KMS-11 (cell line): ENCODE measurements at regions not wholly inside any gene's neighbourhood (a gene's known extent, or its start where the extent isn't known, plus 50 kb on each side); places are given as distances from the start of the nearest gene placed in this dataset.

ENCODE experiments used
- H2AFZ ChIP-seq: fragments of 200-600 bp; sonication (generic); 2 replicates; pipeline ENCODE4 v1.6.1; 2016; ENCODE audit warnings: antibody characterized with exemption, mixed run types, low read depth
- H3K27ac ChIP-seq: fragments of 200-600 bp; sonication (generic); 2 replicates; pipeline ENCODE4 v1.6.1; 2016; ENCODE audit warnings: mild to moderate bottlenecking, mixed run types
- H3K27me3 ChIP-seq: fragments of 200-600 bp; sonication (generic); 2 replicates; pipeline ENCODE4 v1.6.1; 2017; ENCODE audit warnings: mild to moderate bottlenecking, low read depth, mixed run types, moderate library complexity; ENCODE audit not compliant: insufficient read depth
- H3K36me3 ChIP-seq: fragments of 200-600 bp; sonication (generic); 2 replicates; pipeline ENCODE4 v1.6.1; 2017; ENCODE audit warnings: mild to moderate bottlenecking, mixed run types; ENCODE audit not compliant: insufficient read depth
- H3K4me1 ChIP-seq: fragments of 200-600 bp; sonication (generic); 2 replicates; pipeline ENCODE4 v1.6.1; 2016; ENCODE audit warnings: mild to moderate bottlenecking, low read depth, mixed run types; ENCODE audit not compliant: poor library complexity, severe bottlenecking
- H3K4me2 ChIP-seq: fragments of 200-600 bp; sonication (generic); 2 replicates; pipeline ENCODE4 v1.7.0; 2016; ENCODE audit warnings: mild to moderate bottlenecking, mixed run types
- H3K4me3 ChIP-seq: fragments of 200-600 bp; sonication (generic); IDR thresholded peaks from 2 replicates; pipeline ENCODE4 v1.6.1; 2017; ENCODE audit warnings: low read depth, low read length, mixed read lengths; ENCODE audit not compliant: insufficient read depth
- H3K79me2 ChIP-seq: fragments of 200-600 bp; sonication (generic); 2 replicates; pipeline ENCODE4 v1.6.1; 2016; ENCODE audit warnings: low read depth, mixed run types; ENCODE audit not compliant: insufficient read depth
- H3K9ac ChIP-seq: fragments of 200-600 bp; sonication (generic); 2 replicates; pipeline ENCODE4 v1.6.1; 2016; ENCODE audit warnings: mild to moderate bottlenecking, mixed run types
- H4K20me1 ChIP-seq: fragments of 200-600 bp; sonication (generic); 2 replicates; pipeline ENCODE4 v1.6.1; 2016; ENCODE audit warnings: mild to moderate bottlenecking, mixed run types; ENCODE audit not compliant: insufficient read depth
- TF ChIP-seq, protein P1 (sequence below): fragments of 200-600 bp; sonication (generic); conservative IDR thresholded peaks from 2 replicates; pipeline ENCODE4 v1.6.1; 2017; ENCODE audit warnings: low read depth, mild to moderate bottlenecking, antibody characterized with exemption, low read length, moderate library complexity, mixed read lengths

DNA sequence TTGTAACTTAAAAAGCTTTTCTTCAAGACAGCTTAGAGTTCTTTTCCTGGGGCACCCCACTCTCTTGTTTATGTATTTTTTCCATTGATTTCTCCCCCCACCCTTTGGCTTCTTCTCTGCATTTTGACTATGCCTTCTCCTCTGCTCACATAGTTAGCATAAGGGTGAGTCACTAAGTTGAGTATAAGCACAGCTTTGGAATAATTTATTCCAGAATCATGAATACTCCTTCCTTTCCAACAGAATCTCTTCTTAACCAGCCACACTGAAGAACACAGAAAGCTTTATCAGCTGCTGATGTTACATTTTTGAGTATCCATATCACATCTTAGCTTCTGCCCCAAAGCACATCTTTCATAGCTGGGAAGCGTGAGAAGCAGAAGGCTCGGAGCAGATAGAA lies 449.5 kb upstream of the MKI67 start:
- TF ChIP-seq, protein P1, sequence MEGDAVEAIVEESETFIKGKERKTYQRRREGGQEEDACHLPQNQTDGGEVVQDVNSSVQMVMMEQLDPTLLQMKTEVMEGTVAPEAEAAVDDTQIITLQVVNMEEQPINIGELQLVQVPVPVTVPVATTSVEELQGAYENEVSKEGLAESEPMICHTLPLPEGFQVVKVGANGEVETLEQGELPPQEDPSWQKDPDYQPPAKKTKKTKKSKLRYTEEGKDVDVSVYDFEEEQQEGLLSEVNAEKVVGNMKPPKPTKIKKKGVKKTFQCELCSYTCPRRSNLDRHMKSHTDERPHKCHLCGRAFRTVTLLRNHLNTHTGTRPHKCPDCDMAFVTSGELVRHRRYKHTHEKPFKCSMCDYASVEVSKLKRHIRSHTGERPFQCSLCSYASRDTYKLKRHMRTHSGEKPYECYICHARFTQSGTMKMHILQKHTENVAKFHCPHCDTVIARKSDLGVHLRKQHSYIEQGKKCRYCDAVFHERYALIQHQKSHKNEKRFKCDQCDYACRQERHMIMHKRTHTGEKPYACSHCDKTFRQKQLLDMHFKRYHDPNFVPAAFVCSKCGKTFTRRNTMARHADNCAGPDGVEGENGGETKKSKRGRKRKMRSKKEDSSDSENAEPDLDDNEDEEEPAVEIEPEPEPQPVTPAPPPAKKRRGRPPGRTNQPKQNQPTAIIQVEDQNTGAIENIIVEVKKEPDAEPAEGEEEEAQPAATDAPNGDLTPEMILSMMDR = no peak
- no peak overlapping the region for H3K27ac ChIP-seq
- H3K79me2 ChIP-seq = no peaks in the 10 kb centered on the region
- H3K9ac ChIP-seq = no peak overlapping the region
- no peaks in the 10 kb centered on the region for H4K20me1 ChIP-seq
- no peaks in the 10 kb centered on the region for H3K36me3 ChIP-seq
- no peak overlapping the region for H3K4me3 ChIP-seq
- H2AFZ ChIP-seq = no peak overlapping the region
- no peaks in the 10 kb centered on the region for H3K27me3 ChIP-seq
- H3K4me1 ChIP-seq = no peaks in the 10 kb centered on the region
- H3K4me2 ChIP-seq = no peak overlapping the region

DNA sequence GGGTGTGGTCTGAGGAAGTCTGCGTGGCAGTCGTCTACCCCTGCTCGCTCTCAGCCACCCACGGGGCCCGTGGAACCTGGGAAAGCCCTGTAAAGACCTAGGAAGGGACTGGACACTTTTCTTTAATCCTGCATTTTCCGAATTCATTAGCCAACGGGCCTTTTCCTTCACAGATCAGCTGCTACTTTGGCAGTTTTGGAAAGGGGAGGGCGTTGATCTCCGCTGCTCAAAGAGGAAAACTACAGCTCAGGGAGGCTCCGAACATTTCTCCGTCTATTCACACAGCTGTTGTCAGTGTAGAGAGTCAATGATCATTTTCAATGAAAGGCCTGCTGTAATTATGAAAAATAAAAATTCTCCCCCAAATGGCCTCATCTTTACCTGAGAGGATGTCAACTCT lies 450.1 kb upstream of the MKI67 start:
- Histone ChIP-seq H2AFZ (no peak overlapping the region), H3K27me3 (no peaks in the 10 kb centered on the region), H3K79me2 (no peaks in the 10 kb centered on the region), H4K20me1 (no peaks in the 10 kb centered on the region), H3K4me1 (no peaks in the 10 kb centered on the region), H3K27ac (no peak overlapping the region), H3K4me3 (no peak overlapping the region), H3K4me2 (no peak overlapping the region), H3K36me3 (no peaks in the 10 kb centered on the region), H3K9ac (no peak overlapping the region)
- TF ChIP-seq, protein P1 = no peak

DNA sequence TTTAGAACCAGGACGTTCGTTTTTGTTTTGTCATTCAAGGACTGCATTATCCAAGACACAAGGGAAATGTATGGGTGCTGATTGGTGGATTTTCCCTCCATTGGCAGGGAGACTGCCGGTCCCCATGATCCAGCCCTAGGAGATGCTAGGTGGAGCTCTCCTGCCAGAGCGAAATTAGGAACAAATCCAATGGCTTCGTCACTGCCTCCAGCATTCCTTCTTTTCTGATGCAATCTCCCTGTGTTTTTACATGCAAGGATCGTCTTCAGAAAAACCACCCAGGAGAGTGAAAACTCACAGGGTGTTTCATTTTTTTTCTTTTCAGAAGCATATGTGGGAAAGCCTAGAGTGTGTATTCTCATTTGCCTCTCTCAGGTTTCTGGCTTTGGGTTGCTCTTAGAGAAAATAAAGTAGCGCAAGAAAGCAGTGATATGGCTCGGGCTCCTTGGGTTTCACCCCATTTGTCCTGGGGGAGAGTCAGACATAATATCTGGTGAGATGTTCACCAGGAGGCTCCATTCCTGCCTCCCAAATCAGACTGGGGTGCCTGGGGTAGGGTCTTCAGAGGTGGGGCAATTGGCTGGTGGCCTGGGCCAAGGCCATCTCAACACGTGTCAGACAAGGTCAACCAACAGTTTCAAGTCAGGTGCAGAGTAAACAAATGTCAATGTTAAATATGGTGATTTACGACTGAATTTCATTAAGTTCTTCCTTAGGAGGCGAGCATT lies 450.9 kb upstream of the MKI67 start:
- H4K20me1 ChIP-seq = no peaks in the 10 kb centered on the region
- H3K9ac ChIP-seq = no peak overlapping the region
- TF ChIP-seq, protein P1 = no peak
- H3K79me2 ChIP-seq = no peaks in the 10 kb centered on the region
- no peaks in the 10 kb centered on the region for H3K36me3 ChIP-seq
- no peak overlapping the region for H2AFZ ChIP-seq
- no peak overlapping the region for H3K4me3 ChIP-seq
- H3K27ac ChIP-seq = no peak overlapping the region
- H3K4me1 ChIP-seq = no peaks in the 10 kb centered on the region
- H3K27me3 ChIP-seq = no peaks in the 10 kb centered on the region
- H3K4me2 ChIP-seq = no peak overlapping the region

DNA sequence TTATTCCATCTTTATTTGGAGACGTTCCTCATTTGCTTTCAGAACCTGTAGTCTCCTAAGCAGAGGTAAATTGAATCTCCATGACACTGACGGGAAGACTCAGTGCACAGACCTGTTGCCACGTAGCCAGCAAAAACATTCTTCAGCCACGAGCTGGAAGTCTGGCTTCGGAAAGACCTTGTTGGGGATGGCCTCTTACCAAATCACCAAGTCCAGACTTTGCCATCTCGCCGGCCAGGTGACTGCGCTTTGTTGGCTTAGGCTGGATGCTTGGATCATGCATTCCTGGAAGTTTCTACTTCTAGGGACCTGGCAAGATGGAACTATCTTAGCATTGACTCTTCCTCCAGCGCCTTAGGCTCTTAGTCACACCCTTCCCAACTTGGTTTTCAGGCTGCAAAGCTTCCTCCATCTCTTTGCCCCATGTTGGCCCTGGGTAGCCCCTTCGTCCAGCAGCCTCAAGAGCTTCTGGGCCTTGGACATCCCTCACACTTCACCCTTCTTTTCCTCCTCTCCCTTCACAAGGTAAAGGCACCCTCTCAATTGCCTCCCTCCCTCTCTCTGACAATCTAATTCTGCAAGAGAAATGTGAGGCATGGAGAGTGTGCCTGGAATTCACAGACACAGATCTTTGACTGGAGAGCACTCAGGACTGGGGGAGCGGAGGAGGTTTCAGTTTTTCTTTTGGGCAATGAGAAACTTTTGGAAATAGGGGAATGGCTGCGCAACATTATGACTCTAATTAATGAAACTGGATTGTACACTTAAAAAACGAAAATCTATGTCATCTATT lies 451.9 kb upstream of the MKI67 start:
- no peak overlapping the region for H3K4me2 ChIP-seq
- H3K4me1 ChIP-seq = no peaks in the 10 kb centered on the region
- H3K4me3 ChIP-seq = no peak overlapping the region
- no peaks in the 10 kb centered on the region for H4K20me1 ChIP-seq
- H3K9ac ChIP-seq = no peak overlapping the region
- no peaks in the 10 kb centered on the region for H3K27me3 ChIP-seq
- H3K36me3 ChIP-seq = no peaks in the 10 kb centered on the region
- H3K79me2 ChIP-seq = no peaks in the 10 kb centered on the region
- TF ChIP-seq, protein P1 = no peak
- H2AFZ ChIP-seq = no peak overlapping the region
- H3K27ac ChIP-seq = no peak overlapping the region
